Lower lobe of right lung (tissue), 2 donors: ENCODE measurements at regions not wholly inside any gene's neighbourhood (a gene's known extent, or its start where the extent isn't known, plus 50 kb on each side); places are given as distances from the start of the nearest gene placed in this dataset.
"Not testable (repeated sequence)": the region's sequence is repeated elsewhere in the genome, so short reads cannot be mapped to it uniquely, and the experiment has no call there.

Experiments
- ATAC-seq, 2 donors: fragments of 200-7000 bp; cut with Tn5 transposase; one replicate each; pipeline ENCODE4 v1.9.1; 2020 to 2022; ENCODE audit warnings: mild to moderate bottlenecking in 2 of 2, moderate library complexity in 2 of 2
- DNase-seq: peaks from one replicate; pipeline ENCODE4 v3.0.0-alpha.2; 2020
- H3K27ac ChIP-seq: fragments of 200-600 bp; one replicate; pipeline ENCODE4 v1.8.0; 2022
- H3K27me3 ChIP-seq: fragments of 200-600 bp; one replicate; pipeline ENCODE4 v1.8.0; 2022; ENCODE audit warnings: low read depth
- H3K36me3 ChIP-seq: fragments of 200-600 bp; one replicate; pipeline ENCODE4 v1.8.0; 2022; ENCODE audit warnings: mild to moderate bottlenecking
- H3K4me1 ChIP-seq: fragments of 200-600 bp; one replicate; pipeline ENCODE4 v1.8.0; 2022
- H3K4me3 ChIP-seq: fragments of 200-600 bp; one replicate; pipeline ENCODE4 v1.8.0; 2022; ENCODE audit warnings: mild to moderate bottlenecking
- H3K9me3 ChIP-seq: fragments of 200-600 bp; one replicate; pipeline ENCODE4 v1.8.0; 2022
- CTCF ChIP-seq: fragments of 200-600 bp; IDR thresholded peaks from one replicate; pipeline ENCODE4 v1.8.0; 2022; ENCODE audit warnings: antibody characterized with exemption, mild to moderate bottlenecking
- intact Hi-C: fragments of 100-400 bp; cut with DNase I; formaldehyde crosslinking; loops from one replicate; pipeline ENCODE4 v1.11.0; 2022
- donor health status: DM: no; HTN: yes; CAD: no; lungs with severe emphysema.

GRCh38 chr1:93758842-93759515 lies 77.3 kb upstream of the BCAR3 start:
- DNase-seq, result peak; percentile 64
- Histone ChIP-seq H3K4me3 (no peak overlapping the region), H3K27me3 (no peaks in the 10 kb centered on the region), H3K4me1 (peaks cover 34% of the 10 kb centered on the region), H3K9me3 (no peaks in the 10 kb centered on the region), H3K27ac (peak overlapping the region; percentile 63), H3K36me3 (no peaks in the 10 kb centered on the region)
- no peak for TF ChIP-seq CTCF
- intact Hi-C loops, result no loop called here
- ATAC-seq, result peak; percentile 70 to 76

- Histone ChIP-seq H3K27ac (peak overlapping the region; percentile 13), H3K27me3 (no peaks in the 10 kb centered on the region), H3K9me3 (no peaks in the 10 kb centered on the region), H3K4me3 (no peak overlapping the region), H3K36me3 (no peaks in the 10 kb centered on the region), H3K4me1 (peaks cover 35% of the 10 kb centered on the region)
- DNase-seq (no peak), ATAC-seq (peak in 1 of 2 donors; percentile 29)
- TF ChIP-seq CTCF, result no peak
- intact Hi-C loops, result no loop called here
Measured at GRCh38 chr1:93757256-93758036, 75.8 kb upstream of the BCAR3 start.

GRCh38 chr1:93756657-93757056 lies 75.0 kb upstream of the BCAR3 start:
- H3K27ac ChIP-seq, result peak overlapping the region; percentile 13
- H3K27me3 ChIP-seq, result no peaks in the 10 kb centered on the region
- no peak for ATAC-seq
- TF ChIP-seq CTCF, result no peak
- H3K4me3 ChIP-seq, result no peak overlapping the region
- intact Hi-C loops, result no loop called here
- no peak for DNase-seq
- peaks cover 43% of the 10 kb centered on the region for H3K4me1 ChIP-seq
- no peaks in the 10 kb centered on the region for H3K9me3 ChIP-seq
- no peaks in the 10 kb centered on the region for H3K36me3 ChIP-seq

- peaks cover 57% of the 10 kb centered on the region for H3K4me1 ChIP-seq
- H3K27ac ChIP-seq, result not testable (repeated sequence)
Measured at GRCh38 chr1:93755251-93755715, 73.6 kb upstream of the BCAR3 start.

GRCh38 chr1:93753791-93754763 lies 72.4 kb upstream of the BCAR3 start:
- peaks cover 52% of the 10 kb centered on the region for H3K4me1 ChIP-seq
- no peak for TF ChIP-seq CTCF
- no peaks in the 10 kb centered on the region for H3K9me3 ChIP-seq
- H3K27me3 ChIP-seq, result no peaks in the 10 kb centered on the region
- H3K4me3 ChIP-seq, result no peak overlapping the region
- DNase-seq, result no peak
- peak in 1 of 2 donors; percentile 10 for ATAC-seq
- intact Hi-C loops, result no loop called here
- H3K27ac ChIP-seq, result peak overlapping the region; percentile 47
- no peaks in the 10 kb centered on the region for H3K36me3 ChIP-seq

More at GRCh38 chr1:93755251-93755715, 73.6 kb upstream of the BCAR3 start:
- H3K27me3 ChIP-seq, intact Hi-C loops, DNase-seq, H3K36me3 ChIP-seq, H3K4me3 ChIP-seq, H3K9me3 ChIP-seq, ATAC-seq: not testable (repeated sequence)
